ENCODE measurements at regions not wholly inside any gene's neighbourhood (a gene's known extent, or its start where the extent isn't known, plus 50 kb on each side); places are given as distances from the start of the nearest gene placed in this dataset.

- no peaks in the 10 kb centered on the region for H3K9me2 ChIP-seq (ENCODE audit: insufficient read depth, low read length)
- intact Hi-C loops (cut with micrococcal nuclease; ENCODE audit: unreplicated experiment) = no loop called here
- H3K4me3 ChIP-seq (ENCODE audit: low read depth, low read length, poor library complexity, severe bottlenecking) = no peak overlapping the region
- no peaks in the 10 kb centered on the region for H3K9me3 ChIP-seq (ENCODE audit: low read length)
- ChIA-PET POLR2A (no interaction called here), CTCF (ENCODE audit: unreplicated experiment) (no interaction called here)
- H3K27ac ChIP-seq (ENCODE audit: low read depth, low read length, poor library complexity, severe bottlenecking) = no peak overlapping the region
- no peaks in the 10 kb centered on the region for H3K79me2 ChIP-seq (ENCODE audit: insufficient read depth, low read depth, low read length)
- no peak overlapping the region for H2AFZ ChIP-seq (ENCODE audit: low read length)
- no peaks in the 10 kb centered on the region for H4K20me1 ChIP-seq (ENCODE audit: insufficient read depth, low read length)
- no peaks in the 10 kb centered on the region for H3K36me3 ChIP-seq (ENCODE audit: insufficient read depth, low read length)
- no TSS peak for BruUV-seq (replicated peaks)
- no peaks in the 10 kb centered on the region for H3K4me1 ChIP-seq (ENCODE audit: insufficient read depth, low read length, poor library complexity, severe bottlenecking)
- TF ChIP-seq EZH2phosphoT487 (IDR thresholded peaks at IDR 0.05; ENCODE audit: borderline replicate concordance, low read depth, low read length) (no peak), CTCF (conservative IDR thresholded peaks at IDR 0.05; ENCODE audit: low read length) (no peak)
- no peak overlapping the region for H3K4me2 ChIP-seq (ENCODE audit: low read length)
- DNase-seq (ENCODE audit: low spot score) = no peak
Measured at GRCh38 chr15:29919380-29919881, 97.2 kb upstream of the TJP1 start.

GRCh38 chr15:29917600-29918597 is 95.6 kb upstream of the TJP1 start:
- no TSS peak for BruUV-seq (replicated peaks)
- intact Hi-C loops (cut with micrococcal nuclease; ENCODE audit: unreplicated experiment) = no loop called here

More at GRCh38 chr15:29917600-29918597, 95.6 kb upstream of the TJP1 start:
- Histone ChIP-seq H2AFZ (ENCODE audit: low read length) (no peak overlapping the region), H3K9me2 (ENCODE audit: insufficient read depth, low read length) (no peaks in the 10 kb centered on the region), H3K79me2 (ENCODE audit: insufficient read depth, low read depth, low read length) (no peaks in the 10 kb centered on the region), H3K27ac (ENCODE audit: low read depth, low read length, poor library complexity, severe bottlenecking) (no peak overlapping the region), H3K4me2 (ENCODE audit: low read length) (no peak overlapping the region), H3K4me3 (ENCODE audit: low read depth, low read length, poor library complexity, severe bottlenecking) (no peak overlapping the region), H3K9me3 (ENCODE audit: low read length) (no peaks in the 10 kb centered on the region), H3K4me1 (ENCODE audit: insufficient read depth, low read length, poor library complexity, severe bottlenecking) (no peaks in the 10 kb centered on the region), H3K36me3 (ENCODE audit: insufficient read depth, low read length) (no peaks in the 10 kb centered on the region), H4K20me1 (ENCODE audit: insufficient read depth, low read length) (no peaks in the 10 kb centered on the region)
- ChIA-PET CTCF (ENCODE audit: unreplicated experiment) (no interaction called here), POLR2A (no interaction called here)
- TF ChIP-seq EZH2phosphoT487 (IDR thresholded peaks at IDR 0.05; ENCODE audit: borderline replicate concordance, low read depth, low read length) (no peak), CTCF (conservative IDR thresholded peaks at IDR 0.05; ENCODE audit: low read length) (no peak)
- DNase-seq (ENCODE audit: low spot score) = no peak
